Activated naive CD8-positive, alpha-beta T cell treated with anti-CD3 and anti-CD28 coated beads, Interleukin-2, amount 50 U/mL, for 24 hours (primary cell): ENCODE measurements at regions not wholly inside any gene's neighbourhood (a gene's known extent, or its start where the extent isn't known, plus 50 kb on each side); places are given as distances from the start of the nearest gene placed in this dataset.

Source experiments
- ATAC-seq: fragments of 150-1000 bp; cut with Tn5 transposase; one replicate; pipeline ENCODE4 v1.10.0; 2021
- DNase-seq: peaks from one replicate; pipeline ENCODE4 v3.0.0; 2021
- H3K27ac Mint-ChIP-seq: one replicate; pipeline ENCODE4 v1.8.0; 2021; ENCODE audit warnings: mild to moderate bottlenecking, mixed read lengths
- H3K27me3 Mint-ChIP-seq: one replicate; pipeline ENCODE4 v1.8.0; 2021; ENCODE audit warnings: mixed read lengths
- H3K36me3 Mint-ChIP-seq: one replicate; pipeline ENCODE4 v1.8.0; 2021; ENCODE audit warnings: low read depth, mixed read lengths
- H3K4me1 Mint-ChIP-seq: one replicate; pipeline ENCODE4 v1.8.0; 2021; ENCODE audit warnings: mixed read lengths
- H3K4me3 Mint-ChIP-seq: one replicate; pipeline ENCODE4 v1.8.0; 2021; ENCODE audit warnings: mild to moderate bottlenecking, moderate library complexity, mixed read lengths
- H3K9me3 Mint-ChIP-seq: one replicate; pipeline ENCODE4 v1.8.0; 2021; ENCODE audit warnings: mixed read lengths

DNA sequence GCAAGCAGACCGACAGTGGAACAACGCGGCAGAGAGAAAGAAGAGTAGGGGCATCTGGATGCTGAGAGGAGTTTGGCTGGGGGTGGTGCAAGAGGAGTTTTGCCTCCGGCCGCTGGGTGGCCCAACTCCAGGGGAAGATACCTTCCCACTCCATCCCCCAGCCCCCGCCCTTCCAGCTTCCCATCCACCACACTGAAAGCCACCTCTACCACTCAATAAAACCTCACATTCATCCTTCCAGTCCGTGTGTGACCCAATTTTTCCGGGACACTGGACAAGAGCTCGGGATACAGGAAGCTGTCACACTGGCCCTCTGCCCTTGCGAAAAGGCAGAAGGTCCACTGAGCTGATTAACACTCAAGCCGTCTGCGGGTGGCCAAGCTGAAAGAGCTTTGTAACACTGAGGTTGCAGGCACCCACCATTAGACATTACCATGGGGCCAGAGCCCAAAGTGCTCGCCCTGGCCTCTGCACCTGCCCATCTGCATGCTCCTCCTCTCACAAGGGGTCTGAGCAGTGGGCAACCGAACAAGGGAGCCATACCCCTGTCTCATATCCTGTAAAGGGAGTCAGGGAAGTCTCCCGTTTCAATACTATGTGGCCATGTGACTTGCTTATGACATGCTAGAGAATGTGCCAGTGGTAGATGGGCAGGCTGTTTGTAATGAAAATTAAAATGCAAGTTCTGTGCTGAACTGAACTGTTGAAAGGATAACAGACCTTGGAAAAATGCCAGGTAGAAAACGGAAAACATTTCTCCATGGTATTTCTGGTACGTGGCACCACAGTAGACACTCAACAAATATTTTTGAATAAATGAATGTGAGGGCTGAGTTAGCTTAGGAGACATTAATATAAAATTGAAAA lies 205.1 kb upstream of the STARD13 start:
- no peaks in the 10 kb centered on the region for H3K36me3 Mint-ChIP-seq
- DNase-seq (no peak), ATAC-seq (no peak)
- peaks cover 8% of the 10 kb centered on the region for H3K27me3 Mint-ChIP-seq
- H3K27ac Mint-ChIP-seq: no peak overlapping the region
- no peaks in the 10 kb centered on the region for H3K9me3 Mint-ChIP-seq
- H3K4me1 Mint-ChIP-seq: no peaks in the 10 kb centered on the region
- H3K4me3 Mint-ChIP-seq: no peak overlapping the region

DNA sequence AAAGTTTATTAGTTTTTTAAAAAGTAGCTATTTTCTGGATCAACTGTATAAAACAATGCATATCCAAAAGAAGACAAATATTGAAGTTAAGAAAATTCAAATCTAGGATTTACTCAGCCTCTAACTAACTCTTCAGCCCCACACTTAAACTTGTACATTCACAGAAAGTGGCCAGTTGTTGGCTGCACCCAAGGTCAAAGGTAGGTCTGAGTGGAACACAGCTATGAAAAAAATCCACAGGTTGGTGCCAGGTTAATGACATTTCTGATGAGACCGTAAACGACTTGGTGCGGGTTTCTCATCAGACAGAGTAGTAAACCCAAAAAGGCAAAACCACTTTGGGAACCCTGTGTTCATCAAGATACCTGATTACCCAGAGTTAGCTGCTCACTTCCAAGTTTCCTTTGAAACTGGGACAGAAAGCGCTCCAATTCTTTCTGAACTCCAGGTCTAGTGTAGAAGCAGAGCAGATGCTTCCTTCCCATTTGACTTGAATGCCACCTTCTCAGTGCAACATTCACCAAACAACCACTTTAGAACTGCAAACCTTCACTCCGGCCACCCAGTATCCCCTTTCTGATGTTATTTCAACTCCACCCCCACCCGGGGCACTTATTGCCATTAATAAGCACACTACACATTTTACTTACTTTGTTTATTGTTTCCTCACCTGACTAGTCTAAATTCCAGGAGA lies 208.3 kb upstream of the STARD13 start:
- Mint-ChIP-seq H3K27me3 (peaks cover 6% of the 10 kb centered on the region), H3K36me3 (no peaks in the 10 kb centered on the region), H3K9me3 (no peaks in the 10 kb centered on the region), H3K4me1 (no peaks in the 10 kb centered on the region), H3K4me3 (no peak overlapping the region), H3K27ac (no peak overlapping the region)
- ATAC-seq: no peak
- no peak for DNase-seq

DNA sequence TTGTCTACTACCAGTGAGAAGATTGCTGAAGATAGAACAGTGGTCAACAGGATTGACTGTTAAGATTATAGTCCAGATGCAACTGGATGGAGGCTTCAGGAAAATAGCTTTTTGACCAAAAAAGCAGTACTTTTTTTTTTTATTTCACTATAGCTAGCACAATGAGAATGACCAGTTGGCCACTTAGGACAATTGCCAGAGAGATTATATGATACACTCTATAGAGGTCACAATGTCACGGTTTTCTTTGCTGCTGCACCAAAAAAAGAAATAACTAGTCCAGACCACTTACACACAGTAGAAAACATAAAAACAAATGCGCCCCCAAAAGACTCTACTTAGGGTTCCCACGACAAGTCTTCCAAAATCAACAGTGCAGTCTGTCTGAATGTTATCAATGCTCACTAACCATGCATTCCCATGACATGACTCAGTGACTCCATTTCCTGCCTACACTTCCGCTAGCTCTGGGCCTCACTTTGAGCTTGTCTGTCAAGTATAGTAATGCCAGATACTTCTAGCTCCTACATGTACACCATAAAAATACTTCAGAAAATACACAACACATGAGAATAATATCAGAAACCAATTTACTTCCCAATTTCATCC lies 209.1 kb upstream of the STARD13 start:
- no peaks in the 10 kb centered on the region for H3K9me3 Mint-ChIP-seq
- peaks cover 6% of the 10 kb centered on the region for H3K27me3 Mint-ChIP-seq
- H3K4me1 Mint-ChIP-seq: no peaks in the 10 kb centered on the region
- ATAC-seq: no peak
- no peak overlapping the region for H3K4me3 Mint-ChIP-seq
- H3K36me3 Mint-ChIP-seq: no peaks in the 10 kb centered on the region
- H3K27ac Mint-ChIP-seq: no peak overlapping the region
- no peak for DNase-seq

DNA sequence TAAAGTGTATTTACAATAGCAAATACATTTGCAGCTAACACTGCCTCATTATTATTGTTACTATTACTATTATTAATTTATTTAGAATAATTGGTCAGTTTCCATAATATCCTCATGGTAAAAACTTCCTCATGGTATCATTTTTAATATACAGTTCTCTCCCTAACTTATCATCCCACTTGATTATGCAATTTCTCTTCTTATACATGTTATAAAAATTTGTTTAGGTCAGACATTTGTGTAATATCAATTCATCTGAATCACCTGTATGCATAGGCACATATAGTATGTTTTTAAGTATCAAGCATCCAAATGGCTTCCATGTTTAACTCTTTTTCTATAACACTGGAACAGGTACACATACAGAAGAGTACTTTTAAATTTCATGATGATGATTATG lies 210.8 kb upstream of the STARD13 start:
- DNase-seq (no peak), ATAC-seq (no peak)
- H3K9me3 Mint-ChIP-seq: peaks cover 2% of the 10 kb centered on the region
- no peak overlapping the region for H3K27ac Mint-ChIP-seq
- no peak overlapping the region for H3K4me3 Mint-ChIP-seq
- H3K36me3 Mint-ChIP-seq: no peaks in the 10 kb centered on the region
- no peaks in the 10 kb centered on the region for H3K4me1 Mint-ChIP-seq
- H3K27me3 Mint-ChIP-seq: peaks cover 7% of the 10 kb centered on the region

DNA sequence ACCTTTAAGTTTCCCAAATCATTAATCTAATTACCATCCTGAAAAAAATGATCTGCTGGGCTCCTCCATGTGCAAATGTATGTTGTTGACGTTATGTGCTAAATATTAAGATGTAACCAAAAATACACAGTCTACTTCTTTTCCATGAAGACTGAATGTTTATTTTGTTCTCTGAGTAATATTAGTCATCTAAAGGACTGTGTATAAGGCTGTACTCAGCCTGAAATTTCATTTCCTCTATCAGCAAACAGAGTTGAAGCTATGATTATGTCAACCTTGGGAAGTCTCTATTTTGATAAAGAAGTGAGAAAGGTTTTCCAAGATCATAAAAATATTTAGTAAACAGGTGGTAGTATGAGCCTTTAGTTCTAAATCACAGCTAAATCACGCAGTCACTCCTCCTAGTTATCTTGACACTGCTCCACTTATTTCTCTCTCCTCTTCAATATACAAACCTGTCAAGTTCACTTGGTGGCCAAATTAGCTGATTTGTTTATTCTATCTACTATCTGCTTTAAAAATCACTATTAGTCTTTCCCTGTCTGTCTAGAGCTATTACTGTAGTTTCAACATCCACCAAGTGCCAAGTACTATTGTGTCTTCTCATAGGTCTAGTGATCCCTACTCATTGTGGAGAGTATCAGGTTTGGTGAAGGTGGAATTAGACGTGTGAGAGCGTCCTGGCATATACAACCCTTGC lies 211.7 kb upstream of the STARD13 start:
- Mint-ChIP-seq H3K27ac (no peak overlapping the region), H3K9me3 (peaks cover 10% of the 10 kb centered on the region), H3K4me3 (no peak overlapping the region), H3K36me3 (no peaks in the 10 kb centered on the region), H3K27me3 (peaks cover 13% of the 10 kb centered on the region), H3K4me1 (no peaks in the 10 kb centered on the region)
- DNase-seq: no peak
- ATAC-seq: no peak

DNA sequence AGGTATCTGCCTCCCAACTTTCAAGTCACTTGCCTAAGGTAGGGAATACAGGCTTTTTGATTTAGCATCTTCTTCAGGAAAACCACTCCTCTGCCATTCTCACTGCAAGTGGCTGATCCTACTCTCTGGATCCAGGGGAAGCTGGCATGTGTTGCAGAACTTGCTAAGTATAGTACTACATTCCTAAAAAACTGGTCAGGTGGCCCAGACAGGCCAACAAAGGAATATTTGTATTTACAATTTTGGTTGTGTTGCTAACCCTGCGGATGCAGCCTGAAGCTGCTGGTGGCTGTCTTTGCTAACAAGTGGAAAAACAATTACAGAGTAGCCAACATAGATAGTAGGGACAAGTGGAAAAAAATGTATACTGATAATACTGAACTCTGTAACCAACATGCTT lies 222.5 kb upstream of the STARD13 start:
- H3K27ac Mint-ChIP-seq: no peak overlapping the region
- no peak overlapping the region for H3K4me3 Mint-ChIP-seq
- ATAC-seq: no peak
- no peaks in the 10 kb centered on the region for H3K36me3 Mint-ChIP-seq
- no peaks in the 10 kb centered on the region for H3K4me1 Mint-ChIP-seq
- H3K9me3 Mint-ChIP-seq: no peaks in the 10 kb centered on the region
- no peak for DNase-seq
- peaks cover 8% of the 10 kb centered on the region for H3K27me3 Mint-ChIP-seq

DNA sequence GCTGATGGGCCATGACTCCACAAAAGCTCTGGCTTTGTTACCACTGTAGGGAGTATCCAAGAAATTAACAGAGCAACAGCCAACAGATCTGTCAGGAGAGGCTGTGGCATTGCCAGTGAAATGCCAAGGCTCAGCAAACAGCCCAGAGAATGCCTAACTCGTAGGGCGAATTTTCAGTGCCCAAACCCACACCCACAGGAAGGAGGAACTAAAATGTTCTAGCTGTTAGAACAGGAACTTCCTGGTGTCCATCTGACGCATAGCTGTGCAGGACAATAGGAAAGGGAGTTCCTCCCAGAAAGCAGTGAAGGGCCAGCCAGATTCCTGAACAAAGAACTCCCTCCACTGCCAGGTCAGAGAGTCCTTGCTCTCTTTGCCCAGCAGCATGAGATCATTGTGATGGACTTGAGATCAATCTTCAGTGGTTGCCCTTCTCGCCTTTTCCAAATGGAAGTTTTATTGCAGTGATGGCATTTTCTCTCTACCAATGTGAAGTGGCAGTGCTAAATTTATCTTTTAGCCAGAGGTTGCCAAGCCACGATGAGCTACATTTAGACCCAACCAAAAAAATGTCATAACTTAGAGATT lies 224.2 kb upstream of the STARD13 start:
- no peaks in the 10 kb centered on the region for H3K9me3 Mint-ChIP-seq
- H3K4me3 Mint-ChIP-seq: no peak overlapping the region
- no peaks in the 10 kb centered on the region for H3K4me1 Mint-ChIP-seq
- no peaks in the 10 kb centered on the region for H3K36me3 Mint-ChIP-seq
- peaks cover 2% of the 10 kb centered on the region for H3K27me3 Mint-ChIP-seq
- DNase-seq (no peak), ATAC-seq (no peak)
- no peak overlapping the region for H3K27ac Mint-ChIP-seq

DNA sequence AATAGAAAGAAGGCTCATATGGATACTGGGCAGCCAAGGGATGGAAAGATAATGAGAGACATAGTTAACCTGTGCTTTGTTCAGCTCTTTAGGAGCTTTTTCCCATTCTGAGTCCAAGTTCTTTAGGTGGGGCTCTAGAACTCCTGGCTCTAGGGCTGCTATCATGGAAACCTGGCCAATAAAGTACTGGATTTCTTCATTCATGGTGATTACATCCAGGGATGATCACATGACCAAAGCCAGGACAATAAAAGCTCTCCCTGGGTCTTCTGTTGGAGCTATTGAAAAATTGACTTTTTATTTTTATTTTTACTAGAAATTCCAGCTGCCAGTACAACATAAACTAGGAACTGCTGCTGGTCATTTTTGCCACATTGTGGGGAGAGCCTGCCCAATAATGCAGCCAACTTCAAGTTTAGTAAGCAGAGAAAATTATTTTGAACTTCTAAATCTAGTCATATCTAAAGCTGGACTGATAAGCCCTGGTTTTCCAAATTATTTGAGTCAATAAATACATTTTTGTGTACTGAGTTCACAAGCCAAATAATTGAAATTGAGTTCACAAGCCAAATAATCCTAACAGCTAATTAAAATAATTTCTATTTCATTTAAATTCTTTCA lies 224.9 kb upstream of the STARD13 start:
- Mint-ChIP-seq H3K9me3 (no peaks in the 10 kb centered on the region), H3K4me1 (no peaks in the 10 kb centered on the region), H3K27ac (no peak overlapping the region), H3K36me3 (no peaks in the 10 kb centered on the region), H3K27me3 (peaks cover 2% of the 10 kb centered on the region), H3K4me3 (no peak overlapping the region)
- ATAC-seq: no peak
- no peak for DNase-seq

DNA sequence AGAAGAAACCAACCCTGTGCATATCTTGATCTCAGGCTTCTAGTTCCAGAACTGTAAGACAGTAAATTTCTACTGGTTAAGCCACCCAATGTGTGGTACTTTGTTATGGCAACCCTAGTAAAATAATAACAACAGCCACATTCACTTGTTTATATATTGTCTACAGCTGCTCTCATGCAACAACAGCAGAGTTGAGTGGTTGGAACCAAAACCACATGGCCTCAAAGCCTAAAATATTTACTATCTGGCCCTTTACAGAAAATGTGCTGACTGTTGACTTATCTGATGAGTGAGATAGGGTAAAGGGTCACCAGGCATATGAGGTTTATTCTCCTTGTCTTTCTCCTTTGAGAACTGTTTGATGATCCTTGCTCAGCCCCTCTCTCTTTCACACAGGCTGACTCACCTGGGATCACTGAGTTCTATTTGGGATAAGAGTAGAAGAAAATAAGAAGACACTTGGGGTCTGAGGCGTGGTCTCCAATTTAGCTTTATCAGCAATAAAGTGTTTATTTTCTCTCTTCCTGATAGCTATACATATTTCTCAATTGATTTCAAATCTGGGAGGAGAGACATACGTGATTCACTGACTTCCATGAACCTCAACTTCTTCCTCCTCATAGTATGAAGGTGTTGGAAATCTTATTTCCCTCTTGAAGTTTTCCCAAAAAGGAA lies 227.5 kb upstream of the STARD13 start:
- Mint-ChIP-seq H3K4me1 (no peaks in the 10 kb centered on the region), H3K4me3 (no peak overlapping the region), H3K27ac (no peak overlapping the region), H3K36me3 (no peaks in the 10 kb centered on the region), H3K27me3 (peaks cover 2% of the 10 kb centered on the region), H3K9me3 (no peaks in the 10 kb centered on the region)
- DNase-seq (no peak), ATAC-seq (no peak)

- ATAC-seq (no peak), DNase-seq (no peak)
- no peaks in the 10 kb centered on the region for H3K36me3 Mint-ChIP-seq
- H3K4me3 Mint-ChIP-seq: no peak overlapping the region
- no peaks in the 10 kb centered on the region for H3K4me1 Mint-ChIP-seq
- peaks cover 2% of the 10 kb centered on the region for H3K27me3 Mint-ChIP-seq
- H3K9me3 Mint-ChIP-seq: no peaks in the 10 kb centered on the region
- H3K27ac Mint-ChIP-seq: no peak overlapping the region
Measured at GRCh38 chr13:33514362-33514761, 228.8 kb upstream of the STARD13 start.

DNA sequence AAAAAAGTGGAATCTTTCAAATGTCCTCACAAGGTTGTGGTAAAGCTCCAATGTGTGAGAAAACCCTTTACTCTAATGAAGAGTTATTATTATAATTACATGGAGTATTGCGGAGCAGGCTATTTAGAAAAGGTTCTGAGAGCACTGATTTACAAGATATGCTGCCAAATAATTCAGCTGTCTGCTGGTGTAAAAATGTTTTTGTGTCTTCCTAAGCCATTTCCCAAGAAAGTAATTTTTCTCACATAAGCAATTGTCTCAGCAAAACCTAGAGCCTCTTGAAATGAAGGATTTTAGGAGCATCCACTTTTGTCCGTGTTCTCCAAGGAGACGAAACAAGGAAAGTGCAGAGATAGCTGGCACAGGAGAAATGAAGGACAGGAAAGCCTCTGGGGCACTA lies 229.6 kb upstream of the STARD13 start:
- Mint-ChIP-seq H3K27ac (no peak overlapping the region), H3K36me3 (no peaks in the 10 kb centered on the region), H3K27me3 (peaks cover 3% of the 10 kb centered on the region), H3K4me3 (no peak overlapping the region), H3K4me1 (no peaks in the 10 kb centered on the region), H3K9me3 (no peaks in the 10 kb centered on the region)
- no peak for DNase-seq
- no peak for ATAC-seq

GRCh38 chr13:33518452-33518851 lies 232.9 kb upstream of the STARD13 start:
- Mint-ChIP-seq H3K4me3 (no peak overlapping the region), H3K27me3 (peaks cover 2% of the 10 kb centered on the region), H3K9me3 (no peaks in the 10 kb centered on the region), H3K36me3 (no peaks in the 10 kb centered on the region), H3K27ac (no peak overlapping the region), H3K4me1 (no peaks in the 10 kb centered on the region)
- DNase-seq (no peak), ATAC-seq (no peak)

DNA sequence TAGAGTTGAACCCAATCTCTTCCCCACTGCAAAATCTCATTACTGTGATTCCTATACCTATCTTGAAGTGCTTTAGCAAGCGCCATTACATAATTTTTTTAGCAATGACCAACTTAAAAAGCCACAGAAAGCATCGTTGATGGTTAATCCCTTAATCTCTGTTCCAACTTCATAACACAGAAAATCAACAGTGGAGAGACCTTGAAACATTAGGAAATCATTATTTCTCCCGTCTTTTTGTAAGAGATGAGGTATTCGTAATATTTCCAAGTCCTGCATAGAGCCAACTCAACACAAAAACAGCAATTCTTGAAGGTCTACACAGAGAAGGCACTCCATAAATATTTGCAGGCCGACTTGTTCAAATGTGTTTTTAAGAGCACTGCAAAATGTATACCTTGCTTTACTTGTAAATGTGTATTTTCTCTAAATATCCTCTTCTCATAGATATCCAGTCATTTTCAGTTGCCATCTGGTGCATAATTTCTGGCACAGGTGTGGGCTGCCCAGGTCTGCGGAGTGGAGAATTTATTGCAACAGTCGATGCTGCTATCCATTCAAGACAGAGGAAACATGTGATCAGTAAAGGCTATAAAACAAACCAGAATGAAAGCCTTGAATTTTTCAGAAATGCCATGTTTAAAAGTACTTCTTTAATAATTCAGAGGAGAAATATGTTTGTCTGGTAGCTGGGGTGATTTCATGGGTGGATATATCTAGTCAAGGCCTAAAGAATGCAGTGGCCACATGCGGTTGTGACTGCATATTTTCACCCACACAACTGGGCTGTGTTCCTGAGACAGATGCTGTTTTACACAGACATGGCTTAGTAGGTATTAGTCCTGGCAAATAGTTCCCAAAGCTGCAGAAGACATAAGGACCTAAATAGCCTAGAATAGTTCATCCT lies 234.3 kb upstream of the STARD13 start:
- DNase-seq (no peak), ATAC-seq (no peak)
- no peaks in the 10 kb centered on the region for H3K36me3 Mint-ChIP-seq
- H3K27ac Mint-ChIP-seq: no peak overlapping the region
- H3K4me1 Mint-ChIP-seq: no peaks in the 10 kb centered on the region
- no peaks in the 10 kb centered on the region for H3K9me3 Mint-ChIP-seq
- H3K4me3 Mint-ChIP-seq: no peak overlapping the region
- peaks cover 2% of the 10 kb centered on the region for H3K27me3 Mint-ChIP-seq
